BLaER1 treated with 17β-estradiol and CSF1 and Interleukin-3, amounts not matched to agents 10 nM and 100 nM (cell line): ENCODE measurements at regions not wholly inside any gene's neighbourhood (a gene's known extent, or its start where the extent isn't known, plus 50 kb on each side); places are given as distances from the start of the nearest gene placed in this dataset.

ENCODE experiments used
- H3K27ac ChIP-seq, 11 experiments: shearing (Covaris generic); formaldehyde crosslinking; 2 replicates each; pipeline ENCODE4 v1.8.1; 2022
- H3K27me3 ChIP-seq, 11 experiments: shearing (Covaris generic); formaldehyde crosslinking; 2 replicates each; pipeline ENCODE4 v1.8.1; 2022
- H3K36me3 ChIP-seq, 11 experiments: shearing (Covaris generic); formaldehyde crosslinking; 2 replicates each; pipeline ENCODE4 v1.8.1; 2022
- H3K4me1 ChIP-seq, 10 experiments: shearing (Covaris generic); formaldehyde crosslinking; 2 replicates each; pipeline ENCODE4 v1.8.1; 2022
- H3K4me2 ChIP-seq, 11 experiments: shearing (Covaris generic); formaldehyde crosslinking; 2 replicates each; pipeline ENCODE4 v1.8.1; 2022
- H3K4me3 ChIP-seq, 10 experiments: shearing (Covaris generic); formaldehyde crosslinking; 2 replicates each; pipeline ENCODE4 v1.8.1; 2022
- H3K9ac ChIP-seq, 11 experiments: shearing (Covaris generic); formaldehyde crosslinking; 2 replicates each; pipeline ENCODE4 v1.8.1; 2022
- H3K9me3 ChIP-seq, 11 experiments: shearing (Covaris generic); formaldehyde crosslinking; replicated peaks in 1 of 11; 2 replicates each; pipeline ENCODE4 v1.8.1; 2022
- H4K20me1 ChIP-seq, 11 experiments: shearing (Covaris generic); formaldehyde crosslinking; 2 replicates each; pipeline ENCODE4 v1.8.1; 2022
- Cebpa-rat ChIP-seq, 11 experiments: shearing (Covaris generic); IDR thresholded peaks; 2 replicates each; pipeline ENCODE4 v1.8.1; 2022

GRCh38 chrX:39337451-39337850 lies 536.2 kb downstream of the MID1IP1 start:
- Histone ChIP-seq H3K9ac (peak overlapping the region in 8 of 11 experiments; percentile 9 to 71 (median 55); a peak in 11 of 22 replicates), H3K4me3 (peak overlapping the region in 3 of 10 experiments; percentile 1 to 9 (median 8); a peak in 2 of 20 replicates), H3K9me3 (peaks cover 0 to 15% (median 0%) of the 10 kb centered on the region in 11 experiments; a peak in 5 of 22 replicates), H3K4me1 (peaks cover 22 to 69% (median 49%) of the 10 kb centered on the region in 10 experiments), H3K27ac (peak overlapping the region in 8 of 11 experiments; percentile 55 to 71 (median 61); a peak in 14 of 22 replicates), H3K4me2 (peak overlapping the region; percentile 38 to 89 (median 73)), H4K20me1 (no peaks in the 10 kb centered on the region), H3K36me3 (no peaks in the 10 kb centered on the region), H3K27me3 (peaks cover 0 to 15% (median 0%) of the 10 kb centered on the region in 11 experiments; a peak in 1 of 22 replicates)
- TF ChIP-seq Cebpa-rat (IDR thresholded peaks at IDR 0.05): no peak

- Histone ChIP-seq H3K27me3 (peaks cover 0 to 10% (median 0%) of the 10 kb centered on the region in 11 experiments; a peak in 1 of 22 replicates), H3K9ac (no peak overlapping the region), H3K9me3 (peaks cover 0 to 15% (median 0%) of the 10 kb centered on the region in 11 experiments; a peak in 5 of 22 replicates), H3K36me3 (no peaks in the 10 kb centered on the region), H4K20me1 (no peaks in the 10 kb centered on the region), H3K4me1 (peaks cover 22 to 61% (median 39%) of the 10 kb centered on the region in 10 experiments), H3K4me2 (peak overlapping the region in 1 of 11 experiments; percentile 22; a peak in 2 of 22 replicates), H3K4me3 (no peak overlapping the region), H3K27ac (no peak overlapping the region)
- no peak for TF ChIP-seq Cebpa-rat (IDR thresholded peaks at IDR 0.05)
These were observed 537.3 kb downstream of the MID1IP1 start for GRCh38 chrX:39338583-39338982.

GRCh38 chrX:39356119-39356807 lies 555.0 kb downstream of the MID1IP1 start:
- no peak overlapping the region for H3K4me2 ChIP-seq
- no peak overlapping the region for H3K9ac ChIP-seq
- H3K27me3 ChIP-seq: no peaks in the 10 kb centered on the region
- no peaks in the 10 kb centered on the region for H4K20me1 ChIP-seq
- no peak overlapping the region for H3K4me3 ChIP-seq
- H3K9me3 ChIP-seq: peaks cover 0 to 2% (median 0%) of the 10 kb centered on the region in 11 experiments; a peak in 3 of 22 replicates
- no peak for TF ChIP-seq Cebpa-rat (IDR thresholded peaks at IDR 0.05)
- no peaks in the 10 kb centered on the region for H3K36me3 ChIP-seq
- no peaks in the 10 kb centered on the region for H3K4me1 ChIP-seq
- H3K27ac ChIP-seq: no peak overlapping the region

- H3K9me3 ChIP-seq: peaks cover 0 to 13% (median 9%) of the 10 kb centered on the region in 11 experiments; a peak in 11 of 22 replicates
- H3K4me3 ChIP-seq: no peak overlapping the region
- H3K4me1 ChIP-seq: no peaks in the 10 kb centered on the region
These were observed 558.8 kb downstream of the MID1IP1 start for GRCh38 chrX:39360101-39360500.

GRCh38 chrX:39361736-39362135 lies 560.5 kb downstream of the MID1IP1 start:
- no peaks in the 10 kb centered on the region for H3K36me3 ChIP-seq
- no peak overlapping the region for H3K4me2 ChIP-seq
- TF ChIP-seq Cebpa-rat (IDR thresholded peaks at IDR 0.05): no peak
- H3K4me3 ChIP-seq: no peak overlapping the region
- H3K4me1 ChIP-seq: no peaks in the 10 kb centered on the region
- no peak overlapping the region for H3K27ac ChIP-seq
- H4K20me1 ChIP-seq: no peaks in the 10 kb centered on the region
- no peak overlapping the region for H3K9ac ChIP-seq
- H3K27me3 ChIP-seq: no peaks in the 10 kb centered on the region
- peaks cover 0 to 14% (median 9%) of the 10 kb centered on the region in 11 experiments; a peak in 11 of 22 replicates for H3K9me3 ChIP-seq

More at GRCh38 chrX:39360101-39360500, 558.8 kb downstream of the MID1IP1 start:
- Histone ChIP-seq H3K9ac (no peak overlapping the region), H3K27ac (no peak overlapping the region), H3K4me2 (no peak overlapping the region), H4K20me1 (no peaks in the 10 kb centered on the region), H3K36me3 (no peaks in the 10 kb centered on the region), H3K27me3 (no peaks in the 10 kb centered on the region)
- no peak for TF ChIP-seq Cebpa-rat (IDR thresholded peaks at IDR 0.05)

GRCh38 chrX:39367416-39367815 lies 566.2 kb downstream of the MID1IP1 start:
- Histone ChIP-seq H3K27ac (no peak overlapping the region), H3K4me2 (no peak overlapping the region), H3K4me1 (no peaks in the 10 kb centered on the region), H3K27me3 (peaks cover 0 to 6% (median 0%) of the 10 kb centered on the region in 11 experiments; a peak in 2 of 22 replicates), H3K36me3 (no peaks in the 10 kb centered on the region), H3K9ac (no peak overlapping the region), H3K9me3 (peaks cover 0 to 19% (median 9%) of the 10 kb centered on the region in 11 experiments; a peak in 13 of 22 replicates), H3K4me3 (no peak overlapping the region), H4K20me1 (no peaks in the 10 kb centered on the region)
- no peak for TF ChIP-seq Cebpa-rat (IDR thresholded peaks at IDR 0.05)

GRCh38 chrX:39372115-39372514 lies 570.9 kb downstream of the MID1IP1 start:
- TF ChIP-seq Cebpa-rat (IDR thresholded peaks at IDR 0.05): no peak
- Histone ChIP-seq H3K4me1 (peaks cover 0 to 2% (median 0%) of the 10 kb centered on the region in 10 experiments; a peak in 4 of 20 replicates), H3K27ac (no peak overlapping the region), H3K36me3 (no peaks in the 10 kb centered on the region), H3K9ac (no peak overlapping the region), H3K4me2 (no peak overlapping the region), H3K9me3 (peaks cover 0 to 15% (median 0%) of the 10 kb centered on the region in 11 experiments; a peak in 4 of 22 replicates), H3K27me3 (peaks cover 0 to 40% (median 20%) of the 10 kb centered on the region in 11 experiments; a peak in 12 of 22 replicates), H4K20me1 (no peaks in the 10 kb centered on the region), H3K4me3 (no peak overlapping the region)

- H3K9me3 ChIP-seq: peaks cover 0 to 18% (median 5%) of the 10 kb centered on the region in 11 experiments; a peak in 5 of 22 replicates
- H3K9ac ChIP-seq: no peak overlapping the region
- H4K20me1 ChIP-seq: no peaks in the 10 kb centered on the region
- H3K27ac ChIP-seq: no peak overlapping the region
- H3K4me1 ChIP-seq: peaks cover 0 to 15% (median 5%) of the 10 kb centered on the region in 10 experiments; a peak in 8 of 20 replicates
- no peak overlapping the region for H3K4me3 ChIP-seq
- H3K36me3 ChIP-seq: no peaks in the 10 kb centered on the region
- peak overlapping the region in 4 of 11 experiments; percentile 22 to 42 (median 32); a peak in 8 of 22 replicates for H3K4me2 ChIP-seq
- TF ChIP-seq Cebpa-rat (IDR thresholded peaks at IDR 0.05): no peak
- peaks cover 3 to 57% (median 34%) of the 10 kb centered on the region in 11 experiments; a peak in 13 of 22 replicates for H3K27me3 ChIP-seq
These were observed 575.9 kb downstream of the MID1IP1 start for GRCh38 chrX:39377157-39377556.

GRCh38 chrX:39377773-39378172 lies 576.5 kb downstream of the MID1IP1 start:
- Histone ChIP-seq H3K4me1 (peaks cover 0 to 15% (median 5%) of the 10 kb centered on the region in 10 experiments; a peak in 8 of 20 replicates), H3K27ac (no peak overlapping the region), H3K36me3 (no peaks in the 10 kb centered on the region), H3K9me3 (peaks cover 0 to 18% (median 5%) of the 10 kb centered on the region in 11 experiments; a peak in 5 of 22 replicates), H3K4me2 (peak overlapping the region in 8 of 11 experiments; percentile 3 to 42 (median 24); a peak in 14 of 22 replicates), H3K27me3 (peaks cover 3 to 63% (median 35%) of the 10 kb centered on the region in 11 experiments; a peak in 13 of 22 replicates), H3K4me3 (no peak overlapping the region), H4K20me1 (no peaks in the 10 kb centered on the region), H3K9ac (no peak overlapping the region)
- TF ChIP-seq Cebpa-rat (IDR thresholded peaks at IDR 0.05): no peak
